ENCODE measurements at regions not wholly inside any gene's neighbourhood (a gene's known extent, or its start where the extent isn't known, plus 50 kb on each side); places are given as distances from the start of the nearest gene placed in this dataset.

DNA sequence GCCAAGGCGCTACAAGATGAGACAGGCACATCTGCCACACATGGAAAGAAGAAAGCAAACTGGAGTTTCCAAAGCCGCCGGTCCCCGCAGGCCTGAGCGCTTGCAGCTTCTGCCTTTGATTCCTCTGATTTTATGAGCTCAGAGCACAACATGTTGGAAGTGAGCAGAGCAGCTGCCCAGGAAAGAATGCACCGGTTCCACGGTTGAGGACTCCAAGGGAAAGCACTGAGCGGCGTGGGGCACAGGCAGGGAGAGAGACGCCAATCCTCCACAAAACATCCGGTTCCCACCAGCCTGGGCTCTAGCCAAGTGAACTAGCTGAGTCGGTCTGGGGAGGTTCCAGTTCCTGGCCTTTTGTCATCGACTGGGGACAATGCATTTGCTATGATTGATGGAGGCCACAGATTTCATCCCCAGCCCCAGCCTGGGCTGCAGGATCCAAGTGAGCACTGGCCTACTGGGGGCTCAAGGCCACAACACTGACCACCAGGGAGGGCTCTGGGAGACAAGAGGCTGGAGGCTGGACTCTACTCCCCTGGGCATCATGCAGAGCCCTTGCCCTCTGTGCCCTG, 253.1 kb upstream of the IRF2BP2 start (continued):
- TF ChIP-seq, protein P1, sequence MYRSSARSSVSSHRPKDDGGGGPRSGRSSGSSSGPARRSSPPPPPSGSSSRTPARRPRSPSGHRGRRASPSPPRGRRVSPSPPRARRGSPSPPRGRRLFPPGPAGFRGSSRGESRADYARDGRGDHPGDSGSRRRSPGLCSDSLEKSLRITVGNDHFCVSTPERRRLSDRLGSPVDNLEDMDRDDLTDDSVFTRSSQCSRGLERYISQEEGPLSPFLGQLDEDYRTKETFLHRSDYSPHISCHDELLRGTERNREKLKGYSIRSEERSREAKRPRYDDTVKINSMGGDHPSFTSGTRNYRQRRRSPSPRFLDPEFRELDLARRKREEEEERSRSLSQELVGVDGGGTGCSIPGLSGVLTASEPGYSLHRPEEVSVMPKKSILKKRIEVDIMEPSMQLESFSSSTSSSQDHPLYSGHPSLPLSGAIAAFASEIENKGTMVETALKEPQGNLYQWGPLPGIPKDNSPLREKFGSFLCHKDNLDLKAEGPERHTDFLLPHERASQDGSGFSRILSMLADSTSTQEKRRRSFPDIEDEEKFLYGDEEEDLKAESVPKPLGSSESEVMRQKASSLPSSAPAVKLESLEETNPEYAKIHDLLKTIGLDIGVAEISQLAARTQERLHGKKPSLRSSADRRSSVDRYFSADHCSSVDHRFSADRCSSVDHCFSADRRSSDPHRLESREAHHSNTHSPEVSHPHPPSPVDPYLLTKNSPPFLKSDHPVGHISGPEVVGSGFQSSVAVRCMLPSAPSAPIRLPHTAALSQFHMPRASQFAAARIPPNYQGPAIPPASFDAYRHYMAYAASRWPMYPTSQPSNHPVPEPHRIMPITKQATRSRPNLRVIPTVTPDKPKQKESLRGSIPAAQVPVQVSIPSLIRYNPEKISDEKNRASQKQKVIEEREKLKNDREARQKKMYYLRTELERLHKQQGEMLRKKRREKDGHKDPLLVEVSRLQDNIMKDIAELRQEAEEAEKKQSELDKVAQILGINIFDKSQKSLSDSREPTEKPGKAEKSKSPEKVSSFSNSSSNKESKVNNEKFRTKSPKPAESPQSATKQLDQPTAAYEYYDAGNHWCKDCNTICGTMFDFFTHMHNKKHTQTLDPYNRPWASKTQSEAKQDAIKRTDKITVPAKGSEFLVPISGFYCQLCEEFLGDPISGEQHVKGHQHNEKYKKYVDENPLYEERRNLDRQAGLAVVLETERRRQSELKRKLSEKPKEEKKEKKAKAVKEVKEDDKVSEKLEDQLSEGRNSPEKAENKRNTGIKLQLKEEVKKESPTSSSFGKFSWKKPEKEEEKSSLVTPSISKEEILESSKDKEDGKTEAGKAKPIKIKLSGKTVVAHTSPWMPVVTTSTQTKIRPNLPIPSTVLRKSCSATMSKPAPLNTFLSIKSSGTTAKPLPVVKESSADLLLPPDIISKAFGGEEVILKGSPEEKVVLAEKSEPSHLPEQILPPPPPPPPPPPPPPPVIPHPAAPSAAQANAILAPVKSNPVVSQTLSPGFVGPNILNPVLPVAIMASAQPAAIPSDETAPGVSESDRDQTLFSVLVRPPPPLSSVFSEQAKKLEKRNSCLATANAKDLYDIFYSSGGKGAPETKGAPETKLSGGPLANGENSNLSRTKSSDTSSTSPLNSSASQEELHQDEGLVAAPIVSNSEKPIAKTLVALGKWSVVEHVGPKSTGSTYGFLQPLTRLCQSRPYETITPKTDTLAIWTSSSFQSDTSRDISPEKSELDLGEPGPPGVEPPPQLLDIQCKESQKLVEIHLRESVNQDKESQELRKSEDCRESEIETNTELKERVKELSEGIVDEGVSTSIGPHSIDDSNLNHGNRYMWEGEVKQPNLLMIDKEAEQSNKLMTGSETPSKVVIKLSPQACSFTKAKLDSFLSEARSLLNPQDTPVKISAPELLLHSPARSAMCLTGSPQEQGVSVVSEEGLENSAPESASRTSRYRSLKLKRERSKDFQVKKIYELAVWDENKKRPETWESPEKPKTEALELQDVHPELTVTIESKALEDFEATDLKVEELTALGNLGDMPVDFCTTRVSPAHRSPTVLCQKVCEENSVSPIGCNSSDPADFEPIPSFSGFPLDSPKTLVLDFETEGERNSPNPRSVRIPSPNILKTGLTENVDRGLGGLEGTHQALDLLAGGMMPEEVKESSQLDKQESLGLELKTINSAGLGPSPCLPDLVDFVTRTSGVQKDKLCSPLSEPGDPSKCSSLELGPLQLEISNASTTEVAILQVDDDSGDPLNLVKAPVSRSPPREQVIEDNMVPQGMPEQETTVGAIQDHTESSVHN (CRISPR knock-in tag; IDR thresholded peaks at IDR 0.05), result no peak
- no peak for TF ChIP-seq ZNF354B (CRISPR knock-in tag; IDR thresholded peaks at IDR 0.05)
- no peak for TF ChIP-seq TOE1 (CRISPR knock-in tag; IDR thresholded peaks at IDR 0.05)
- no peak for TF ChIP-seq ZNF549 (CRISPR knock-in tag; IDR thresholded peaks at IDR 0.05)
- no peak for TF ChIP-seq ZNF557 (CRISPR knock-in tag; IDR thresholded peaks at IDR 0.05)
- TF ChIP-seq RARA (CRISPR knock-in tag; IDR thresholded peaks at IDR 0.05), result peak; percentile 29; the same call in 1 of the 2 replicates
- TF ChIP-seq, protein P2, sequence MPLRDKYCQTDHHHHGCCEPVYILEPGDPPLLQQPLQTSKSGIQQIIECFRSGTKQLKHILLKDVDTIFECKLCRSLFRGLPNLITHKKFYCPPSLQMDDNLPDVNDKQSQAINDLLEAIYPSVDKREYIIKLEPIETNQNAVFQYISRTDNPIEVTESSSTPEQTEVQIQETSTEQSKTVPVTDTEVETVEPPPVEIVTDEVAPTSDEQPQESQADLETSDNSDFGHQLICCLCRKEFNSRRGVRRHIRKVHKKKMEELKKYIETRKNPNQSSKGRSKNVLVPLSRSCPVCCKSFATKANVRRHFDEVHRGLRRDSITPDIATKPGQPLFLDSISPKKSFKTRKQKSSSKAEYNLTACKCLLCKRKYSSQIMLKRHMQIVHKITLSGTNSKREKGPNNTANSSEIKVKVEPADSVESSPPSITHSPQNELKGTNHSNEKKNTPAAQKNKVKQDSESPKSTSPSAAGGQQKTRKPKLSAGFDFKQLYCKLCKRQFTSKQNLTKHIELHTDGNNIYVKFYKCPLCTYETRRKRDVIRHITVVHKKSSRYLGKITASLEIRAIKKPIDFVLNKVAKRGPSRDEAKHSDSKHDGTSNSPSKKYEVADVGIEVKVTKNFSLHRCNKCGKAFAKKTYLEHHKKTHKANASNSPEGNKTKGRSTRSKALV (CRISPR knock-in tag; IDR thresholded peaks at IDR 0.05), result peak; percentile 71; the same call in 1 of the 2 replicates
- no peak for TF ChIP-seq ZNF329 (CRISPR knock-in tag; IDR thresholded peaks at IDR 0.05; ENCODE audit: low read depth)
- TF ChIP-seq, protein P3, sequence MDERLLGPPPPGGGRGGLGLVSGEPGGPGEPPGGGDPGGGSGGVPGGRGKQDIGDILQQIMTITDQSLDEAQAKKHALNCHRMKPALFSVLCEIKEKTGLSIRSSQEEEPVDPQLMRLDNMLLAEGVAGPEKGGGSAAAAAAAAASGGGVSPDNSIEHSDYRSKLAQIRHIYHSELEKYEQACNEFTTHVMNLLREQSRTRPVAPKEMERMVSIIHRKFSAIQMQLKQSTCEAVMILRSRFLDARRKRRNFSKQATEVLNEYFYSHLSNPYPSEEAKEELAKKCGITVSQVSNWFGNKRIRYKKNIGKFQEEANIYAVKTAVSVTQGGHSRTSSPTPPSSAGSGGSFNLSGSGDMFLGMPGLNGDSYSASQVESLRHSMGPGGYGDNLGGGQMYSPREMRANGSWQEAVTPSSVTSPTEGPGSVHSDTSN (CRISPR knock-in tag; IDR thresholded peaks at IDR 0.05), result no peak
- TF ChIP-seq, protein P4, sequence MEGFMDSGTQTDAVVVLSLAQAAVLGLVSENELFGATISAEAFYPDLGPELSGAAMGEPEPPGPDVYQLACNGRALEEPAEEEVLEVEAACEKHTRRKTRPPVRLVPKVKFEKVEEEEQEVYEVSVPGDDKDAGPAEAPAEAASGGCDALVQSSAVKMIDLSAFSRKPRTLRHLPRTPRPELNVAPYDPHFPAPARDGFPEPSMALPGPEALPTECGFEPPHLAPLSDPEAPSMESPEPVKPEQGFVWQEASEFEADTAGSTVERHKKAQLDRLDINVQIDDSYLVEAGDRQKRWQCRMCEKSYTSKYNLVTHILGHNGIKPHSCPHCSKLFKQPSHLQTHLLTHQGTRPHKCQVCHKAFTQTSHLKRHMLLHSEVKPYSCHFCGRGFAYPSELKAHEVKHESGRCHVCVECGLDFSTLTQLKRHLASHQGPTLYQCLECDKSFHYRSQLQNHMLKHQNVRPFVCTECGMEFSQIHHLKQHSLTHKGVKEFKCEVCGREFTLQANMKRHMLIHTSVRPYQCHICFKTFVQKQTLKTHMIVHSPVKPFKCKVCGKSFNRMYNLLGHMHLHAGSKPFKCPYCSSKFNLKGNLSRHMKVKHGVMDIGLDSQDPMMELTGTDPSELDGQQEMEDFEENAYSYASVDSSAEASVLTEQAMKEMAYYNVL (CRISPR knock-in tag; IDR thresholded peaks at IDR 0.05; ENCODE audit: borderline replicate concordance), result 0 out of 2 replicates have a peak, but pooled peaks have one; percentile 30
- TF ChIP-seq HOXA5 (CRISPR knock-in tag; IDR thresholded peaks at IDR 0.05), result 0 out of 2 replicates have a peak, but pooled peaks have one; percentile 31
- TF ChIP-seq NR1H2 (CRISPR knock-in tag; IDR thresholded peaks at IDR 0.05; ENCODE audit: borderline replicate concordance, low read depth), result no peak
- no peak for TF ChIP-seq JUND (CRISPR knock-in tag; IDR thresholded peaks at IDR 0.05)
